Calu3 (cell line): ENCODE measurements at regions not wholly inside any gene's neighbourhood (a gene's known extent, or its start where the extent isn't known, plus 50 kb on each side); places are given as distances from the start of the nearest gene placed in this dataset.

Source experiments
- BruUV-seq: library from RNA; stranded (reverse); fragments of 400-500 nt; replicated peaks from 2 replicates; lab custom pipeline; 2021; lab: Mats Ljungman, UMichigan
- CTCF ChIA-PET: fragments of 300-600 bp; sonication (Branson Sonifier 250); formaldehyde crosslinking; loops from one replicate; lab custom pipeline; 2022; ENCODE audit warnings: antibody characterized with exemption; lab: Charles Lee
- DNase-seq: peaks from one replicate; pipeline ENCODE4 v3.0.0; 2022
- H3K27ac Mint-ChIP-seq: one replicate; pipeline ENCODE4 v1.8.0; 2022; ENCODE audit warnings: mixed read lengths; ENCODE audit not compliant: unreplicated experiment
- H3K27me3 Mint-ChIP-seq: one replicate; pipeline ENCODE4 v1.8.0; 2022; ENCODE audit warnings: mixed read lengths; ENCODE audit not compliant: unreplicated experiment
- H3K36me3 Mint-ChIP-seq: one replicate; pipeline ENCODE4 v1.8.0; 2022; ENCODE audit warnings: mild to moderate bottlenecking, moderate library complexity, mixed read lengths; ENCODE audit not compliant: insufficient read depth, unreplicated experiment
- H3K4me1 Mint-ChIP-seq: one replicate; pipeline ENCODE4 v1.8.0; 2022; ENCODE audit warnings: mild to moderate bottlenecking, low read depth, mixed read lengths; ENCODE audit not compliant: unreplicated experiment
- H3K4me3 Mint-ChIP-seq: one replicate; pipeline ENCODE4 v1.8.0; 2022; ENCODE audit warnings: mild to moderate bottlenecking, low read depth, moderate library complexity, mixed read lengths; ENCODE audit not compliant: unreplicated experiment
- H3K9me3 Mint-ChIP-seq: one replicate; pipeline ENCODE4 v1.8.0; 2022; ENCODE audit warnings: low read depth, mixed read lengths; ENCODE audit not compliant: unreplicated experiment
- intact Hi-C: fragments of 100-400 bp; cut with micrococcal nuclease; formaldehyde crosslinking; loops from one replicate; pipeline ENCODE4 v1.10.0; 2022; ENCODE audit not compliant: unreplicated experiment
- TF ChIP-seq, protein P1 (sequence below): fragments of 200-600 bp; IDR thresholded peaks from one replicate; pipeline ENCODE4 v1.8.0; 2022; ENCODE audit warnings: antibody characterized with exemption; ENCODE audit not compliant: unreplicated experiment

DNA sequence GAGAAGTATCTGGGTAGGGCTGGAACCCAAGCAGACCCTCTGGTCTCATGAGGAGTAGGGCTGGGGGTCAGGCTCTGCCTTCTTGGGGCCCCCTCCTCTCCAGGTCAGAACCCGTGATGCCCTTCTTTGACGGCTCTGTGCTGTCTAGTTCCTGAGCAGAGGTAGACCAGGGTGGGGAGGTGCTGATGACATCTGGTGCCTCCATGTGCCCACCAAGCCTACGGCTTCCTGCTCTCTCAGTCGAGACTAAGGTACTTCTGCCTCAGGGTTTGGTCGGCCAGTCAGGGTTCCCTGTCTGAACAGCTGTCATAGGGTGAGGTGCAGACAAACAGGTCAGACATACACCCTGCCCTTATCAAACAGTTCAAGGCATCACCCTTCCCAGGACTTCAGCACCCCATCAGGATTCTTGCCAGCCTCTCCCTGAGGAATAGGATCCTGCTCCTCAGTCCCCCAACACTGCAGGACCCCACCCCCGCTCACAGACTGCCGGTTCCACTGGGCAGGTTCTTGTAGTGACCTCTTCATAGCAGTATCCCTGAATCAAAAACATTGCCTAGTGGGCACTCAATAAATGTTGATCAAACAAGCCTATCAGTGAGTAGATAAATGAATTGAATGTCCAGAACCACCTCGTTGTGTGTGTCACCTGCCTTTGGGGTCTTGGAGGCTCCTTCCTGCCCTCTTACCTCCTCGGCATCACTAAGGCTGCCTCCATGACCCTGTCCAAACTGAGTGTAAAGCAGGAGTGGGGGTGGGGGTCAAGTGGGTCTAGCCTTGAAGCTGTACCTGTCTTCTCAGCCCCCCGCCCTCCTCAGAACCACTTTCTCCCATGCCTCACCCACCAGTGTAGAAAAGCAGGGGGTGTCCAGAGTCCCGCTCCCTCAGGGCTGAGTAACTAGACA lies 158.2 kb downstream of the BUD13 start:
- intact Hi-C loops, result no loop called here
- Mint-ChIP-seq H3K9me3 (no peaks in the 10 kb centered on the region), H3K27me3 (peaks cover 68% of the 10 kb centered on the region), H3K4me1 (no peaks in the 10 kb centered on the region), H3K4me3 (no peak overlapping the region), H3K36me3 (no peaks in the 10 kb centered on the region), H3K27ac (no peak overlapping the region)
- no peak for DNase-seq
- TF ChIP-seq, protein P1, sequence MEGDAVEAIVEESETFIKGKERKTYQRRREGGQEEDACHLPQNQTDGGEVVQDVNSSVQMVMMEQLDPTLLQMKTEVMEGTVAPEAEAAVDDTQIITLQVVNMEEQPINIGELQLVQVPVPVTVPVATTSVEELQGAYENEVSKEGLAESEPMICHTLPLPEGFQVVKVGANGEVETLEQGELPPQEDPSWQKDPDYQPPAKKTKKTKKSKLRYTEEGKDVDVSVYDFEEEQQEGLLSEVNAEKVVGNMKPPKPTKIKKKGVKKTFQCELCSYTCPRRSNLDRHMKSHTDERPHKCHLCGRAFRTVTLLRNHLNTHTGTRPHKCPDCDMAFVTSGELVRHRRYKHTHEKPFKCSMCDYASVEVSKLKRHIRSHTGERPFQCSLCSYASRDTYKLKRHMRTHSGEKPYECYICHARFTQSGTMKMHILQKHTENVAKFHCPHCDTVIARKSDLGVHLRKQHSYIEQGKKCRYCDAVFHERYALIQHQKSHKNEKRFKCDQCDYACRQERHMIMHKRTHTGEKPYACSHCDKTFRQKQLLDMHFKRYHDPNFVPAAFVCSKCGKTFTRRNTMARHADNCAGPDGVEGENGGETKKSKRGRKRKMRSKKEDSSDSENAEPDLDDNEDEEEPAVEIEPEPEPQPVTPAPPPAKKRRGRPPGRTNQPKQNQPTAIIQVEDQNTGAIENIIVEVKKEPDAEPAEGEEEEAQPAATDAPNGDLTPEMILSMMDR, result no peak
- BruUV-seq, result no TSS peak
- CTCF ChIA-PET, result no interaction called here

DNA sequence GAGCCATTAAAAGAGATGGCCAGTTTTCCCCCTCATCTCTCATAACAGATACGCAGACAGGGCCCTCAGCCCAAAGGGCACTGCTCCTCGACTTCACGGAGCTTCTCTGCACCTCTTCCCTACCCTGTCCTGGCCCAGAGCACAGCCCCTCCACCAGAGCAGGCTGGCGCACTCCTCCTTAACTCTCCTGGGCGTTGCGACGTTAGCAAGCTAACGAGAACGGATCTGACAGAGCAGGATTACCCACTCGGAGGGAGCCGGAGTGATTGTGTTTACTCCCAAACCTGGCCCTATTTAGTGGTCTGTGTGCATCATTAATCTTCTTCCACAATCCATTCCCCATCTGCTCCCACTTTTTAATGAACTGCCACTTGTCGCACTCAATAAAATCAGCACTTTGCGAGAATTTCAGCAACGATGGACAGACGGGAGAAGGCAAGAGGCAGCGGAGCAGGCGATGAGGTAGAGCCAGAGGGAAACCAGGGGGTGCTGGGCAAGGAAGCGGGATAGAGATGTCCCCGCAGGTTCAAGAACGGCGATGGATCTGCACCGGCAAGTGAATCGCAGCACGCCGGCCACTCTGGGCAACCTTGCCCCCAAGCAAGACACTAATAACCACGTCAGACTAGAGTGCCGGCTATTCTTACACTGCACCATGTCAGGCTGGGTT lies 159.4 kb downstream of the BUD13 start:
- intact Hi-C loops, result no loop called here
- CTCF ChIA-PET, result no interaction called here
- Mint-ChIP-seq H3K27me3 (peaks cover 69% of the 10 kb centered on the region), H3K27ac (no peak overlapping the region), H3K9me3 (no peaks in the 10 kb centered on the region), H3K36me3 (no peaks in the 10 kb centered on the region), H3K4me1 (no peaks in the 10 kb centered on the region), H3K4me3 (no peak overlapping the region)
- DNase-seq, result no peak
- TF ChIP-seq, protein P1, result no peak
- no TSS peak for BruUV-seq

DNA sequence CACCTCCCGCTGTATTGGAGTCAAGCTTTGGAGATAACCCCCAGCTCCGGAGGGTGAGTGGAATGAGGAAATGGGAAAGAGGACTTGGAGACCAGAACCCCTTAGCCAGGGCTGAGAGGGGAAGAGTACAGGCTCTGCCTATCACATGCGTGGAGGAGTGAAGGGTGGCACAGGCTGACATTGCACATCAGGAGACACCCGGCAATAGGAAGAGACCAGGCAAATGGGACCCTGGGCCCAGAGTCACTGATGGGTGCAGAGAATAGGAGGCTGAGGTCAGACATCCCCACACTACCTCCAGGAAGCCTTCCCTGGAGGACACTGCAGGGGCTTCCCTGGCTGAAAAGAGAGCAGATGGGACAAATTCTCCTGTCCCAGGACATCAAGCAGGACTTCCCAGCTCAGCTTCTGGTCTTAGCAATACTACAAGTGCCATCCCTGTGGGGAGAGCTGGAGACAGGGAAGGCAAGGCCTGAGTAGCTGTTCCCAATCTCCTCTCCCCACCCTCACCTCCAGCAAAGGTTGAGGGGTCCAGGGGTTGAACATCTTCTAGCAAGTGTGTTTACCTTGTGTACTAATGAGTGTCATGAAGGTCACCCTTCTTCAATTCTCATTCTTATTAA lies 160.7 kb downstream of the BUD13 start:
- TF ChIP-seq, protein P1, result no peak
- CTCF ChIA-PET, result no interaction called here
- BruUV-seq, result no TSS peak
- Mint-ChIP-seq H3K36me3 (no peaks in the 10 kb centered on the region), H3K4me3 (no peak overlapping the region), H3K27ac (no peak overlapping the region), H3K4me1 (no peaks in the 10 kb centered on the region), H3K9me3 (no peaks in the 10 kb centered on the region), H3K27me3 (peaks cover 81% of the 10 kb centered on the region)
- intact Hi-C loops, result no loop called here
- no peak for DNase-seq

DNA sequence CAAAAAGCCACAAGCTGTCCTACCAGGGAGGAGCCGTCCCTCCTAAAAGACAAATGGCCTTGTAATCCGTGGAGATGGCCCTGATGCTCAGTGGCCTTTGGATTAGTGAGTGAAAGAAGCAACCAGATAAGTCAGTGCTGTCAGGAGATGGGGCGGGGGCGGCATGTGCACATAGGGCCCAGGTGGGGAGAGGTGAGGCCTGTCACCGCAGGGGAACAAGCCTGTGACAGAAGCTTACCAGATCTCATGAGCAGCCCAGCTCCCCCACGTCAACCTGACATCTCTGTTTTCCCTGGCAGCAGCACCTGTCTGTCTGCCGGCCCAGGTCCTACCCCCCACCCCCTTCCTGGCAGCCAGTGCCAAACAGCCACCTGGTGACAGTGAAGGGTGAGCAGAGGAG lies 162.6 kb downstream of the BUD13 start:
- no peaks in the 10 kb centered on the region for H3K36me3 Mint-ChIP-seq
- TF ChIP-seq, protein P1, result no peak
- H3K9me3 Mint-ChIP-seq, result no peaks in the 10 kb centered on the region
- H3K4me3 Mint-ChIP-seq, result no peak overlapping the region
- H3K27ac Mint-ChIP-seq, result no peak overlapping the region
- H3K4me1 Mint-ChIP-seq, result no peaks in the 10 kb centered on the region
- intact Hi-C loops, result no loop called here
- DNase-seq, result no peak
- CTCF ChIA-PET, result no interaction called here
- H3K27me3 Mint-ChIP-seq, result peaks cover 83% of the 10 kb centered on the region
- no TSS peak for BruUV-seq
